GM04504 (cell line): ENCODE measurements at regions not wholly inside any gene's neighbourhood (a gene's known extent, or its start where the extent isn't known, plus 50 kb on each side); places are given as distances from the start of the nearest gene placed in this dataset.

Experiments
- DNase-seq: peaks from one replicate; pipeline ENCODE4 v3.0.0-alpha.2; 2012; ENCODE audit warnings: low read depth

DNA sequence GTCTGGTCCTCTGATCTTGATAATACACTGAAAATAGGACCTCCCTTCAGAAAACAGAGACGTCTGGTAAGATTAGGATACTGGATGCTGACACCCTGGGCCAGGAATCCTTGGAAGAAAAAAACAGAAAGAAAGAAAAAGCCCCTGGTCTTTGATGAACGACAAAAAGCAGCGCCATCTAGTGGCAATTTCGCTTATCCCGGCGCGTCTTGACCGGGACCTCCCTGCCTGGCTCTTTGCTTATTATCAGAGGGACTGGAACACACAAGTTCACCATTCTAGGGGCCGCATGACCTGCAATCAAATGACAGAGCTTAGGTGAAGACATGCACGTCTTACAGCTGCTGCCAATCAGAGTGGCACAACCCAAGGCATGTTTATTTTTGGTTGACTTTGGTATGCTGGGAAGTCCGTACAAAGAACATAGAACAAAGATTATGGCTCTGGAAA is 114.9 kb upstream of the NFIB start:
- DNase-seq: peak; percentile 15

DNA sequence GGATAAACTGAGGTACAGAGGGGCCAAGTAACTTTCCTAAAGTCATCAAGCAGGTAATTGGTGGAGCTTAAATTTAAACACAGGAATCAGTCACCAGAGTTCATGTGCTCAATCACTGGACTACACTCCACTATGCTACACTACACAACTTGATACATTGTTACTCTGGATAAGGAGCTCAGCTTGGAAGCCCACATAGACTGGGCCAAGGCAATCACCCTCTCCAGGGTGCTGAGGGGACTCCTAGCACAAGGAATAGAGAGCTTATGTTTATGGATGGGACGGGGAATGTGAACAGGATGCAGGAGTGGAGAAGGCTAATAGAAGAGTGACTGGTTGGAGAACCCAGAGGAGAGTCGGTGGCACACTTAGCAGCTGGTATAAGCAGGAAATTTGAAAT is 113.5 kb upstream of the NFIB start:
- DNase-seq: no peak

DNA sequence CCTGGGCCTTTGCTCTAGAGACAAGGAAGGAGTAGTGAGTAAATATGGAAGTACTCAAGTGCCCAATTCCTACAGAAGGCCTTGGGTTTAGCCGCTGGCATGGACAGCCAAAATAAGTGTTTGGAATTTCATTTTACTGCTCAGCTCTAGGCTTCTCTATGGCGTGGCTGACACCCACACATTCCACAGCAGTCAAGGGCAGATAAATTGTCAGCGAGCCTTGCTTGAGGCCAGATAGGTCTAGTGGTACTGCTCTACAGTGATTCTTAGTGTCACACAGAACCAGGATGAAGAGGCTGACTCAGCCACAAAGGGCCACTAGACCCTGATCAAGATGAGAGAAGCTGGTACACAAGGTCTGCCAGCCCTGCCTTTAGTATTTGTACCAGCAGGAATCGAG is 111.0 kb upstream of the NFIB start:
- no peak for DNase-seq

DNA sequence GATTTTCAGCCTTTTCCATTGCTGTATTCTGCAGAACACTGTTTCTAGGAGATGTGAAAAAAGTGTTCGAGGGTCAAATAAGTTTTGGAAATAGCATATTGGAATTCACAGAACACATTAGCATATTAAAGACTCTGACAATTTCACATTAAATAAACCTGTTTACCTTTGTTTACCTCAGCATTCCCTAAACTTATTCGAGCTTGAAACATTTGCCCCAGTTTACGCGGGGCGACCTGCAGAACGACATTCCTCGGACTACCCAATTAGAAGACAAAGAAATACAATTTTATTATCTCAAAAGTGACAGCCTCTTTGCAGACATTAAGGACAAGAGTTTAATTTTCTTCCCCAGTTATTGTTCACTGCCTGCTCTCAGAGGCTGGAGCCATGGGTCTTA is 110.3 kb upstream of the NFIB start:
- DNase-seq: no peak

DNA sequence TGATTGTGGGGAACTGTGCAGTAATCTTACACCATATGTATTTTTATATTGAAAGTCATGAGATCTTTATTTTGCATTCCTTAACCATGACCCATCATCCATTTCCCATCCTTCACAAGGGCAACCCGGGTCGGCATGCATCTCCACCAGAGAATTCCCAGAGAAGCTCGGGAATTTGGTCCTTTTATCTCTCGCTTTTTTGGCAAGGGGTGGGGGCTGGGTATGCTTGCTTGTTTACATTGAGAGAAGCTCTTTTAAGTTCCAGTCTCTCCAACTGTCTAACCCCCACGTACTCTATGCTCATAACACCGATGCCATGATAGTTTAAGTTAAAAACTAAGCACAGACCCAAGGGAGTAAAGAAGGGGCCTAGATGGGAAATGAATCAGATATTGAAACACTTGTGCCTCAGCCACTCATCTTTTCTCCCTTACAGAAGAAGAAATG is 109.9 kb upstream of the NFIB start:
- DNase-seq: peak; percentile 12

DNA sequence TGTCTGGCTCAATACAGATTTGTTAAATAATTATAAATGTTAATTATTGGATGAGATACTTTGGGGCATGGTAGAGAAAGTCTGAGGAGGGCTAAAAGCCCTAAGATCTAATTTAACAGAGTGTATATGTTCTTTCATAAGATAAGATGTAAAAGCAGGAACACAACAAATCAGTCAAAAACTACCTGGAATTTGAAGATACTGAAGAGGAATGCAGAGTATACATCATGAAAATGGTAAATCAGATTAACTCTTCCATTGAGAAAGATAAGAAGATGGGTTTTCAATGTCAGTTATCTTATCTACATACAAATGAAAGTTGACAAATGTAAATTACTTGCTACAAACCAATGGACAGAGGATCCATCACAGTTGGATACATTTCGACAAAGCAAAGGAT is 107.3 kb upstream of the NFIB start:
- no peak for DNase-seq

DNA sequence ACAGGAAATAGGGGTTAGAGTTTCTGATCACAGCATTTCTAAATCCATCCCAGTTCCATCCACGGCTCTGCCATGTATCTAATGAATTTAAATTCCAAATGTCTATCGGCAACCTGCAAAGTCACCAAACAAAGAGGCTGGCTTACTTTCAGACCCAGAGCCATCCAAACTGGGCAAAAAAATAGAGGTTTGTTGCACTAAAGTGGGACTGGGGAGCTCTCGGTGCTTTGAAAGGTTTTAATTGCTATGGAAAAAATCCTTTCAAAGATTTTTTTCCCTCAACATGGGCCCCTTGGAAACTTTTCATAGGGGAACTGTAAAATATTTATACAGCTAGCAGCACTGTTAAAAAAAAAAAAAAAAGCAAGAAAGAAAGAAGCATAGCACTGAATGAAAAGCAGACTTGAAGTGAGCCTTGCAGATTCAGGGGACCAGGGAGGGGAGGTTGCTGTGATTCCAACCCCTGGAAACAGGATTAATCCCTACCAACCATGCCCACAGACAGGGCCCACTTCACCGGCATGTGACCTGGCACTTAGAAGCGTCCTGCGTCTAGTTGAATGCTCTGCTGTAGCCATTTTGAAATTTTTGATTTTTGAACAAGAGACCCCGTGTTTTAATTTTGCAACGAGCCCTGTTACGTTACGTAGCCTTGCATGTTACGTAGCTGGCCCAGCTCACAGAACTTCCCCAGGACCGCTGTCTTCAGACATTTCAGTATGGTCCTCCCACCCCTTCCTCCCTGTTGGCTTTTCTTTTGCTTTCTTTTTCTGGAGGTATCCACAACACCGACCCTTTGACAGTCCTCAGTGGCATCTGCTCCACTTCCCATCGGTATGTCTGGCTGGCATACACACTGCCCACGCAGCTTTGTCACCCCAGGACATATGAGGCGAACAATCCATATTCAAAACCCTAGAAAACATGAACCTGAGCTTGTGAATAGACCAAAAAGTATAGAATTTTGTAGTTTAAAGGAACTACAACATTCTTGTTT is 105.3 kb upstream of the NFIB start:
- no peak for DNase-seq

DNA sequence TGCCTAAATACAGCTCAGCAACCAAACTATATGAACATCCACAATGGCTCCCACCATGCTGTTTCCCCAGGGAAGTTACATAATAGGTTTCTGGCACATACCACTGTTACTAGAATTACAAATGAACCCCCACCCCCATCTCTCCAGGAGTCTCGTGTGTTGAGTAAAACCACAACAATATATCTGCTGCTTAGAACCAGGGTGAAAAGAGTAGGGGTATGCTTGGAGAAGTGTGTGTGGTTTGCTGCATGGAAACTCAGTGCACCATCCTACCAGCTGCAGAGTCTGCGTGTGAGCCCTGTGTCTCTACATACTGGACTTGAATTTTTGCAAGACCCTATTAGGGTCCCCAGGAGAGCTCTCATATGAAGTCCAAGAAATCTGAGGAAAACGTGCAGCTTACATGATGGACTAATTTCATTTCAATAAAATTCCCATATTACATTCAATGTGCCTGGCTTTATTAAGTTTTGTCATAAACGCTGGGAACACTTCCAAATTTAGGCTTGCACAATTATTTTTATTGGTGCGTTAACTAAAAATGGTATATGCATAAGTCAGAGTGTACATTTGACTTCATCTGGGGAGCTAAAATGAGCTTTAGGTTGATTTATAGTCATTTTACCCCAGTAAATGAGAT is 104.5 kb upstream of the NFIB start:
- no peak for DNase-seq

DNA sequence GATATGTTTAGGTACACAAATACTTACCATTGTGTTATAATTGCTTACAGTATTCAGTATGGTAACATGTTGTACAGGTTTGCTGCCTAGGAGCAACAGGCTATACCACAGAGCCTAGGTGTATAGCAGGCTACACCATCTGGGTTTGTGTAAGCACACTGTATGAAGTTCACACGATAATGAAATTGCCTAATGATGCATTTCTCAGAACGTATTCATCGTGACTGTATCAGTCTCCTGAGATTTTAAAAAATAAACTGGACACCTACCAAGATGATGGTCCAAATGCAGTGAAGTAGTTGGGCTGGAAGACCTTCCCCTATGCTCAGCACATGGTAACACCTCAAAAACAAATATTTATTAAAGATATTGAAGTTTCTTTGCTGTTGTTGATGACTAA is 103.3 kb upstream of the NFIB start:
- DNase-seq: no peak

DNA sequence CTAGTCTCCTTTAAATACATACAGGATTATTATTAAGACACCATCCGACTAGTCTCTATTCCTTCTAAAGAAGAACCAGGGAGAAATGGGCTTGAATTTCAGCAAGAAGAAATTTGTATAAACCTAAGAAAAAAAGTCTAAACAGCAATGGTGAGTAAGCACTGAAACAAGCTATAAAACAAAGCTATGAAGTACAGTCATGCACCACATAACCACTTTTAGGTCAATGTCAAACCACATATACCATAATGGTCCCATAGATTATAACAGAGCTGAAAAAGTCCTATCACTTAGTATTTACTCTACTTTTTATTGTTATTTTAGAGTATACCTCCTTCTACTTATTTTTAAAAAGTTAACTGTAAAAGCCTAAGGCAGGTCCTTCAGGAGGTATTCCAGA is 102.0 kb upstream of the NFIB start:
- DNase-seq: peak; percentile 10

DNA sequence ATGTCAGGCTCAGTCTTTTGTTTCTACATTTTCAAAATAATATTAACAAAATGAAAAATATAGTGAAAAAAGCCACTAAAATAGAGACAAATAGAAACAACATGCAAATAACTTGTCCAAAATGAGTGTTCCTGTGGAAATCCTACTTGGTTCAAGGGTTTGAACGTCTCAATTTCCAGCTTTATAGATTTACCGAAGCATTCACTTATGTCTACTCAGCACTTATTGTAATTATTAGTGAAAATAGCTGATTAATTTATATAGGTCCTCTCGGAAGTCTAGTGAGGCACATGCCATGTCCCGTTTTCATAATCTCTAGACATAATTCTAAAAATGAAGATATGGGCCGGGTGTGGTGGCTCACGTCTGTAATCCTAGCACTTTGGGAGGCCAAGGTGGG is 99.9 kb upstream of the NFIB start:
- DNase-seq: no peak

DNA sequence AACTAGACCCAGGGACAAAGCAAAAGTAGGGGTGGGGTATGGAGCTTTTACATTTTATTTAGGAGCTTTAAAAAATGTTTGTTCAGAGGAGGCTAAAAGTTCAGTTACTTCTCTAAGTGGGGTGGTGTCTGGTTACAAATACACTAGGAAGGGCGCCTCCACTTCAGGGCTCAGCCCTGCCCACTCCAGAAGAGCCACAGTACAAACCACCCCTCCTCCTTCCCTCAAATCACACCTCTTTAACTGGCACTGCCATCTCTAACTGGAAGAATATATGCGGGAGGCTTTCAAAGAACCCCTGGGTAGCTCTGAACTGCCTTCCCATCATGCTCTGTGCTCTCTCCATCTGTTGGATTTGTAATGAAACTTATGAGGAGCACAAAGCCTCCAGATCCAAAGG is 98.8 kb upstream of the NFIB start:
- DNase-seq: no peak

DNA sequence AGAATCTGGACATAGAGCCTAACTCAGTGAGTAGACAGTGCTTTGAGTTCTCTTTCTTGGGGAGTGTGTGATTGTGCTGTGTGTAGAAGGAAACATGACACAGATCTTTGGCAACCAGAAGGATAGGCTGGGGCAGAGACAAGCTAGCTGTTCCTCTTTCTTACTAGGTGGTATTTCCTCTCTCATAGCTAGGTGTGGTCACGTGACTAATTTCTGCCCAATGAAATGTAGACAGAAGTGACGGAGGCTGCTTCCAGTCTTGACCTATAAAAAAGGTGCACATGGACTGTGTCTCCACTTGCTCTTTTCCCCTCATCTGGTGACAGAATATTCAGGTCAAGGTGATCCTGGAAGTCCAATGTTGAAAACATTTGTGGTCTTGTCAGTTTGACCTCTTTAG is 92.5 kb upstream of the NFIB start:
- no peak for DNase-seq

DNA sequence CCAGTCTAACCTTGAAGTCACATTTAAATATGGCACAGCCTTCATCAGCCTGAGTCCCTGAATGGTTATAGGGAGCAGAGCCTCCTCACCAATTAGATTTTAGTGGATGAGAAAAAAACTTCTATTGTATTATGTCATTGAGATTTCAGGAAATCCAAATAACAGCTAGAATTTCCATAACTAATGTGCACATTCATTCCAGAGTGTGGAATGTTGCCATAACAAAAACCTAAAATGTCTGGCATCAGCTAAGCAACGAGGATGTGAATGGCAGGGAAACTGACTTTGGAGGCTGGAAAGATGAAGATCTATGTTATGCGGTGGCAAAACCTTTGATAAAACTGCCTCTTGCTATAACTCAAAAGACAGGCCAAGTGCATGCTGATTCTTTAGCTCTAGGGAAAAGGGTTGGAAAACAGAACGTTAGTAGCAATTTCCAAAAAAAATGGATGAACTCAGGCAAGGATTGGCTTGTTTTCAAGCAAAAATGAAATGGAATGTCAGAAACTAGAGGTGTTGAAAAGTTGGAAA is 91.3 kb upstream of the NFIB start:
- DNase-seq: no peak

DNA sequence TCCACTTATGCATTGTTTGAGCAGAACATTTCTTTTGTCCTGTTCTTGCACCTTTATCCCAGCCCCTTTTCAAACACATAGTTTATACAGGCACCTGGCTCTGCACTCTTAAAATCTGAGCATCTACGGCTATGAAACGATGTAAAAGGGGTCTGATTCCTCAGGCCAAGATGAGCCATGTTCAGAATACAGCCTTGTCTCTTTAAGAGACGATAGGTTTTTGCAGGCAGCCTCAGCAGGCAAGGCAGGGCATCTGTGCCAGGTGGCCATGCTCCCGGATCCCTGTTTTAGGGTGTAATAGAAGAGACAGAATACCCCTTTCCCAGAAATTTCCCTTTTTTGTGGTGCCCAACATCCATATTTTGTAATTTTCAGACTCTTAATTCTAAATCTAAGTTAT is 89.1 kb upstream of the NFIB start:
- DNase-seq: no peak

DNA sequence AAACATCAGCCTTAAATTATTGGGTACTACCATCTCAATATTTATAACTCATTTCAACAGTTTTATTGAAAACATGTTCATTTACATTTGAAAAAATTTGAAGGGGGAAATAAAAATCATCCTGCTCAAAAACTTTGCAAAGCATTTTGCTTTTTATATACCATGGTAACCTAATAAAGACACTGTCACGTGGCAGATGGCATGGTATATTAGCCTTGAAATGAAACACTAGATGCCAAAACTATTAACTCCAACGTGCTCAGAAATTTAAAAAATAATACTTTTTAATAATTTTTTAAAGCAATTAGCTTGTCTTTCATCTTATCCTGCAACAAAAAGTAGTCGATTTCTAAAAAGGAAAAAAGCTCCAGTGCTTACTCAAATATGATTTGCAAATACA is 88.6 kb upstream of the NFIB start:
- no peak for DNase-seq

DNA sequence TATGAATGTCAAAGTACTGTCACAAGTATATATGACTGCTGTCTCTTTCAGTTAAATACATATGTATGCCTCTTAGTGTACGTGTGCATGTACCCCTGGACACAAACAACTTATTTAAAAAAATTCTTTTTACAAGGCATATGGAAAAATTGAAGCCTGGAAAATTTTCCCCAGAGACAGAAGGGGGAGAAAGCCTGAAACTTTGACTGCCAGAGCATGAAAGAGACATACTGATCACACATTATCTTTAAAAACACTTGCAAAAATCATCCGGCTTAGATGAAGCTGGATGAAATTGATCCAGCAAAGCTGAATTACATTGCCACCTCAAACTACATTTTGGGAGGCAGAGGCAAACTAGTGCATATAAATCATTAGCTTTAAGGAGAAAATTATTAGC is 88.0 kb upstream of the NFIB start:
- DNase-seq: no peak

DNA sequence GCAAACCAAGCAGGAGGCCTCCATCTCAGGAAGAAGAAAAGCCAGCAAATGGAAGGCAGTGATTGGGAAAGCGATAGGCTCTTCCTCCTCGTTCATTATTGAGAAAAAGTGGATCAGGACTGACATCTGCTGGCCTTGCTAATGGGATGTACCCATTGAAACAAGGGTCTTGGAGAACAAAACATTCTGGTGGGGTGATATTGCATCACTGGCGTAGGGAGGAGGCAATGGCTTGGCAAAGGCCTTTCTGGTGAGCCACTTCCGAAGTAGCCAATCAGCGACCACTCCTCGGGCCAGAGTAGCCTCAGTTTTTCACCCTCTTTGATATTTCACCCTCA is 86.7 kb upstream of the NFIB start:
- DNase-seq: no peak

DNA sequence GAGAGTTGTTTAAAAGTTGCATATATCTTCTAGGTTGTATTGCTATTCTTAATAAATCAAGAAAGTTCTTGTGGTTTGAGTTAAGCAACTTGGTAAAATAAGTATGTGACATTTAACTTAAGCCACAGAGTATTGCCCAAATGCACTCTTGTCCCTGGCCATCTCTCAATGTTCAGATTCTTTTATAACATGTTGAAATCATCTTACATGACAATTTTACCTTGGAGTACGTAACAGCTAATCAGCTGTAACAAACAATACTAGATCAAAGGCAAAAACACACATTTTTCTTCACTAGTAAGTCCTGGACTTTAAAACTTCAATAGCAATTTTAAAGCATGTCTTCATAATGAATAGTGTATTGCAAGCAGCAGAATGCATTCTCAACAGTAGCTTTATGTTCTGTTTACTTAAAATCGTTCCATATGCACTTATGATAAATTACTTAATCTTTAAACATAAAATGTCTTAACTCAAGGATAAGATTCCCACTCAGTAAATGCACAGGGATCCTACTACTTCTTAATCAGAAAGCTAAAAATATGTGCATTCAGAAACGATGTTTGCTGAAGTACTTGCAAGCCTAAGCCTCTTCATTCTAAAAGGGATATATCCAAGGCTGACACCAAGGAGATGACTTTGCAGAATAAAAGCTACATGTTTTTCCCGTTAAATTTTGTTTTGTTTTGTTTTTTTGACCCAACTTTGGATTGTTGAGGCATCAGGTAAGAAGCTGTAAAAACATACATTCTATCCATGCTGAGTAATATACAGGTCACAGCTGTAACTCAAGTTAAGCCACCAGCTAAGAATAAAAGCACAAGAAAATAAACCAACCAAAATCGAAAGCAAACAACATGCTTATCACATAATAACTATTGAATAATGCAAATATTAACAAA is 86.1 kb upstream of the NFIB start:
- no peak for DNase-seq

DNA sequence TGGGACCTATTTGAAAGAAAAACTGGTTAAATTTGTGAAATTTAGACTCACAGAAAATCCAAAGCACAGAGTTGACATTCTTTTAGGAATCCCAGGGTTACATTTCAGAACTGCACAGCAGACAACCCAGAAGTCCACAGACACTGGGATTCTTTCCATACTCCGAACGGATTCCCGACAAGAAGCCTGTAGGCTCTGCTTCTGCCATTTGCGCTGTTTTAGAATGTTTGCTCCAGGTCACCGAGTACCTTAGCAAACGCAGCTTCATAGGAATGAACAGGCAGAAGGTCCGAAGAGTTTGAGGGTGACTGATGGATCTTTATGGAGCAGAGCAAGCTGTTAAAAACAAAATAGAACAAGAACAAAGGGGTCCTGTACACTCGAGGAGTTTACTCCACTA is 84.5 kb upstream of the NFIB start:
- no peak for DNase-seq

DNA sequence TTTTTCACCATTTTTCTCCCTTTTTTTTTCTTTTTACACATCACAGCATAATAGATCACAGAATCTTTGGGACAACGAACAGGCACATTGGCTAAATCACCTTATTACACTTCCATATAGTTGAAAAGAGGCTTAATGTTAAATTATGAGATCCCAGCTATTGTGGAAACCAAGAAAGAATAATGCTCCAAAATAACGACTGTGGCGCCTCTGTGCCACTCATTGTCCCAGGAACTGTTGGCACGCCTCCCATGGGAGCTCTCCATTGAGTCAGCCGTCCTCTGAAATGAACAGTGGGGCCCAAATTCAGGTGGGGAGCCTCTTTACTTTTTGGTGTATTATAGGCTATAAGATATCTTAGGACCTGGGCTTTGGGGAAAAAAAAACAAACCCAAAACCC is 82.2 kb upstream of the NFIB start:
- no peak for DNase-seq
